CD8-positive, alpha-beta memory T cell (primary cell): ENCODE measurements at regions not wholly inside any gene's neighbourhood (a gene's known extent, or its start where the extent isn't known, plus 50 kb on each side); places are given as distances from the start of the nearest gene placed in this dataset.

Source experiments
- CTCF ChIA-PET: fragments of 350-600 bp; sonication (Branson Sonifier 250); formaldehyde crosslinking; loops from one replicate; lab custom pipeline; 2021; ENCODE audit warnings: antibody characterized with exemption; lab: Charles Lee
- POLR2A ChIA-PET: fragments of 350-600 bp; sonication (Branson Sonifier 250); formaldehyde crosslinking; loops from one replicate; lab custom pipeline; 2021; ENCODE audit warnings: antibody characterized with exemption; lab: Charles Lee
- DNase-seq, 5 donors: peaks; one replicate each; pipeline versions ENCODE4 v3.0.0 to v3.0.0-alpha.2; 2020 to 2022; ENCODE audit warnings: mixed read lengths in 1 of 5
- H3K27ac ChIP-seq: one replicate; pipeline ENCODE4 v1.7.0; 2013; ENCODE audit warnings: low read depth, mild to moderate bottlenecking, low read length, moderate library complexity
- H3K27me3 ChIP-seq: 2 replicates; pipeline ENCODE4 v1.7.0; 2013; ENCODE audit warnings: low read length, mild to moderate bottlenecking; ENCODE audit not compliant: insufficient read depth, poor library complexity, severe bottlenecking
- H3K36me3 ChIP-seq: 2 replicates; pipeline ENCODE4 v1.7.0; 2013; ENCODE audit warnings: mild to moderate bottlenecking, low read length, moderate library complexity; ENCODE audit not compliant: insufficient read depth
- H3K4me1 ChIP-seq: 2 replicates; pipeline ENCODE4 v1.7.0; 2013; ENCODE audit warnings: mild to moderate bottlenecking, low read length, moderate library complexity; ENCODE audit not compliant: insufficient read depth
- H3K4me3 ChIP-seq: 2 replicates; pipeline ENCODE4 v1.7.0; 2013; ENCODE audit warnings: mild to moderate bottlenecking, low read length
- H3K9me3 ChIP-seq: 2 replicates; pipeline ENCODE4 v1.7.0; 2013; ENCODE audit warnings: mild to moderate bottlenecking, low read length
- H3K27ac Mint-ChIP-seq, 8 donors: one replicate each; pipeline ENCODE4 v1.8.0; 2020 to 2021; ENCODE audit warnings: mixed read lengths in 8 of 8, mild to moderate bottlenecking in 6 of 8, inconsistent platforms in 3 of 8, moderate library complexity in 3 of 8
- H3K27me3 Mint-ChIP-seq, 2 donors: one replicate each; pipeline ENCODE4 v1.8.0; 2020 to 2021; ENCODE audit warnings: mixed read lengths in 2 of 2, mild to moderate bottlenecking in 1 of 2, moderate library complexity in 1 of 2
- H3K36me3 Mint-ChIP-seq, 3 donors: one replicate each; pipeline ENCODE4 v1.8.0; 2020 to 2021; ENCODE audit warnings: mixed read lengths in 3 of 3, inconsistent platforms in 1 of 3, mild to moderate bottlenecking in 1 of 3
- H3K4me1 Mint-ChIP-seq, 3 donors: one replicate each; pipeline ENCODE4 v1.8.0; 2020 to 2021; ENCODE audit warnings: mixed read lengths in 3 of 3, inconsistent platforms in 1 of 3, mild to moderate bottlenecking in 1 of 3
- H3K4me3 Mint-ChIP-seq, 7 donors: one replicate each; pipeline ENCODE4 v1.8.0; 2020 to 2021; ENCODE audit warnings: mixed read lengths in 7 of 7, mild to moderate bottlenecking in 6 of 7, moderate library complexity in 4 of 7, inconsistent platforms in 2 of 7
- H3K9me3 Mint-ChIP-seq, 5 donors: one replicate each; pipeline ENCODE4 v1.8.0; 2020 to 2022; ENCODE audit warnings: mixed read lengths in 5 of 5, mild to moderate bottlenecking in 3 of 5, moderate library complexity in 2 of 5, inconsistent platforms in 1 of 5

DNA sequence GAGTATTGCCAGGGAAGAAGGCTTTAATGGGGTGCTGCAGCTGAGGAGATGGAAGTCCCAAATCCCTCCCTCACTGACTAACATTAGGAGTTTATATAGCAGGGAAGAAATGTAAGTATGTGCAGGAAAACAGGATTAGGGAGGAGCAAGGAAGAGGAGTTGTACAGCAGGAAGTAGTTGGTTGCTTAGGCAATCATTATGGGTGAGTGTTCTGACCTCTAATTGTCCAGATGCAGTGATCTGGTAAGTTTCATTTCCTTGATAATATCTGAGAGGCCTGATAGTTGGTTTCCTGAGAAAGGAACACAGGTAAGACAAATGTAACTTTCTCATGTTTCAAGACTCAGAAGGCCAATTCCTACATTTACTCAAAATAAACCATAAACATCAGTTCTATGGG, 331.9 kb upstream of the GULP1 start:
- CTCF ChIA-PET, result no interaction called here
- no peak overlapping the region for H3K4me3 ChIP-seq
- Mint-ChIP-seq H3K9me3 (peaks cover 0 to 6% (median 2%) of the 10 kb centered on the region in 5 donors), H3K4me3 (no peak overlapping the region), H3K36me3 (no peaks in the 10 kb centered on the region), H3K27me3 (no peaks in the 10 kb centered on the region), H3K27ac (no peak overlapping the region), H3K4me1 (no peaks in the 10 kb centered on the region)
- POLR2A ChIA-PET, result no interaction called here
- H3K27me3 ChIP-seq, result no peaks in the 10 kb centered on the region
- H3K27ac ChIP-seq, result no peak overlapping the region
- no peaks in the 10 kb centered on the region for H3K4me1 ChIP-seq
- no peaks in the 10 kb centered on the region for H3K36me3 ChIP-seq
- no peaks in the 10 kb centered on the region for H3K9me3 ChIP-seq
- DNase-seq, result no peak

DNA sequence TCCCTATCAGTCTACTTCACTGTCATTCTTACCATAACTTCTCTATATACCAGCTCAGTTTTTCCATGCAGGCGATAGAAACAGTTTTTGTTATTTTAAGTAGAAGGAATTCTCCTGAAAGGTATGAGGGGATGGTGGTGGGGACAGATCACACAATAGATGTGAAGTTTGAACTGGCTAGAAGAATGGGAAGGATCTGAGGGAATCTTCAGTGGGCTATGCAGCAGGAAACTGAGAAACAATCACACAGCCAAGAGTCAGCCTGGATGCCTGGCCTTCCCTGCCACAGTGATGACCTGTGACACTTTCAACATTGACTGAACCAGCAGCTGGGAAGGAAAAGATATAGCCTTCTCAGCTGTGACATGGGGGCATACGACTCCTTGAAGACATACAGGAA, 329.1 kb upstream of the GULP1 start:
- no peak overlapping the region for H3K4me3 Mint-ChIP-seq
- no peaks in the 10 kb centered on the region for H3K27me3 Mint-ChIP-seq
- no peaks in the 10 kb centered on the region for H3K9me3 ChIP-seq
- no peaks in the 10 kb centered on the region for H3K4me1 ChIP-seq
- CTCF ChIA-PET, result no interaction called here
- no peaks in the 10 kb centered on the region for H3K36me3 Mint-ChIP-seq
- H3K27me3 ChIP-seq, result no peaks in the 10 kb centered on the region
- H3K9me3 Mint-ChIP-seq, result peaks cover 0 to 6% (median 0%) of the 10 kb centered on the region in 5 donors
- H3K36me3 ChIP-seq, result no peaks in the 10 kb centered on the region
- POLR2A ChIA-PET, result no interaction called here
- no peak overlapping the region for H3K27ac ChIP-seq
- no peak overlapping the region for H3K4me3 ChIP-seq
- no peaks in the 10 kb centered on the region for H3K4me1 Mint-ChIP-seq
- no peak overlapping the region for H3K27ac Mint-ChIP-seq
- no peak for DNase-seq

DNA sequence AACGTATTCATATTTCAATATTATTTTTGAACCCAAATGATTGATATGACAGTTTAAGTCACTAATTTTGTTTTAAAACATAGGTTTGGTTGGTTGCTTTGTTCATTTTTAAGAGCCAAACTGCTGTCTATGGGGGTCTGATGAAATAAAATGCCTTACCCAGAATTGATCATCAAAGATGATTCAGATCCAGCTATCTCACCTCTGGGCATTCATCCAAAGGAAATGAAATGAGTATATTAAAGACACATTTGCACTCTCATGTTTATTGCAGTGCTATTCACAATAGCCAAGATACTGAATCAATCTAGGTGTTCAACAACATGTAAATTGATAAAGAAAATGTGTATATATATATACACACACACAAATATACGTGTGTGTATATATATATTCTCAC, 326.9 kb upstream of the GULP1 start:
- Histone ChIP-seq H3K9me3 (no peaks in the 10 kb centered on the region), H3K27ac (no peak overlapping the region), H3K36me3 (no peaks in the 10 kb centered on the region), H3K27me3 (no peaks in the 10 kb centered on the region), H3K4me3 (no peak overlapping the region), H3K4me1 (no peaks in the 10 kb centered on the region)
- ChIA-PET POLR2A (no interaction called here), CTCF (no interaction called here)
- Mint-ChIP-seq H3K27me3 (no peaks in the 10 kb centered on the region), H3K4me1 (no peaks in the 10 kb centered on the region), H3K27ac (no peak overlapping the region), H3K4me3 (no peak overlapping the region), H3K9me3 (peaks cover 0 to 6% (median 0%) of the 10 kb centered on the region in 5 donors), H3K36me3 (no peaks in the 10 kb centered on the region)
- DNase-seq, result no peak

DNA sequence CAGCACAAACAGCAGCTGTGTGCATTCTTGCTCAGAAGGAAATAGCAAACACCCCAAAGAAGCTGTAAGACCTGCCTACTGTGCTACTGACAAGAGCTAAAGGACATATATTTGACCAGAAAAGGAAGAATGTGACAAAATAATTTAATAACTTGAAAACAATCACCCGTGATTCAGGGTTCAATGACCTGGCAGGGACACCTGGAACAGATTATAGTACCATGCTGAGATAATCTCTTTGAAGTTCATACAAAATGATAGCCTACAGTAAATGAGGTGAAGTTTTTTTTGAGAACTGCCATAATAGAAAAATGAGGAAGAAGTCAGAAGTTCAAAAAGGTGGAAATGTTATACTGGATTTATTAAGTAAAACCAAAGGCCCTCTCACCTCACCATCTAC, 324.8 kb upstream of the GULP1 start:
- no peak overlapping the region for H3K4me3 ChIP-seq
- CTCF ChIA-PET, result no interaction called here
- H3K9me3 Mint-ChIP-seq, result peaks cover 0 to 9% (median 2%) of the 10 kb centered on the region in 5 donors
- POLR2A ChIA-PET, result no interaction called here
- H3K27ac Mint-ChIP-seq, result no peak overlapping the region
- no peaks in the 10 kb centered on the region for H3K9me3 ChIP-seq
- H3K27me3 ChIP-seq, result no peaks in the 10 kb centered on the region
- no peaks in the 10 kb centered on the region for H3K36me3 ChIP-seq
- no peaks in the 10 kb centered on the region for H3K36me3 Mint-ChIP-seq
- H3K4me3 Mint-ChIP-seq, result no peak overlapping the region
- H3K27ac ChIP-seq, result no peak overlapping the region
- H3K27me3 Mint-ChIP-seq, result no peaks in the 10 kb centered on the region
- no peak for DNase-seq
- H3K4me1 ChIP-seq, result no peaks in the 10 kb centered on the region
- no peaks in the 10 kb centered on the region for H3K4me1 Mint-ChIP-seq

DNA sequence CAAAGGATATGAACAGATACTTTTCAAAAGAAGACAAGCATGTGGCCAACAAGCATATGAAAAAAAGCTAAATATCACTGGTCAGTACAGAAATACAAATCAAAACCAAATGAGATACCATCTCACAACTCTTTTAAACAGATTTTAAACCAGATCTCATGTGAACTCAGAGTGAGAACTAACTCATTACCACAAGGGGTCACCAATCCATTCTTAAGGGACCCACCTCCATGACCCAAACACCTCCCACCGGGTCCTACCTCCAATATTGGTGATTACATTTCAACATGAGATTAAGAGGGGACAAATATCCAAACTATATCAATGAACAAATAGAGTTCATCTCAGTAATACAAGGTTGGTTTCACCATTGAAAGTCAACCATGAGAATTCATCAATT, 319.8 kb upstream of the GULP1 start:
- Mint-ChIP-seq H3K36me3 (no peaks in the 10 kb centered on the region), H3K27ac (no peak overlapping the region), H3K4me1 (no peaks in the 10 kb centered on the region), H3K4me3 (no peak overlapping the region), H3K27me3 (no peaks in the 10 kb centered on the region), H3K9me3 (peaks cover 0 to 8% (median 2%) of the 10 kb centered on the region in 5 donors)
- CTCF ChIA-PET, result no interaction called here
- H3K4me3 ChIP-seq, result no peak overlapping the region
- no peak for DNase-seq
- H3K4me1 ChIP-seq, result no peaks in the 10 kb centered on the region
- H3K9me3 ChIP-seq, result no peaks in the 10 kb centered on the region
- no peaks in the 10 kb centered on the region for H3K27me3 ChIP-seq
- H3K27ac ChIP-seq, result no peak overlapping the region
- no peaks in the 10 kb centered on the region for H3K36me3 ChIP-seq
- POLR2A ChIA-PET, result no interaction called here

DNA sequence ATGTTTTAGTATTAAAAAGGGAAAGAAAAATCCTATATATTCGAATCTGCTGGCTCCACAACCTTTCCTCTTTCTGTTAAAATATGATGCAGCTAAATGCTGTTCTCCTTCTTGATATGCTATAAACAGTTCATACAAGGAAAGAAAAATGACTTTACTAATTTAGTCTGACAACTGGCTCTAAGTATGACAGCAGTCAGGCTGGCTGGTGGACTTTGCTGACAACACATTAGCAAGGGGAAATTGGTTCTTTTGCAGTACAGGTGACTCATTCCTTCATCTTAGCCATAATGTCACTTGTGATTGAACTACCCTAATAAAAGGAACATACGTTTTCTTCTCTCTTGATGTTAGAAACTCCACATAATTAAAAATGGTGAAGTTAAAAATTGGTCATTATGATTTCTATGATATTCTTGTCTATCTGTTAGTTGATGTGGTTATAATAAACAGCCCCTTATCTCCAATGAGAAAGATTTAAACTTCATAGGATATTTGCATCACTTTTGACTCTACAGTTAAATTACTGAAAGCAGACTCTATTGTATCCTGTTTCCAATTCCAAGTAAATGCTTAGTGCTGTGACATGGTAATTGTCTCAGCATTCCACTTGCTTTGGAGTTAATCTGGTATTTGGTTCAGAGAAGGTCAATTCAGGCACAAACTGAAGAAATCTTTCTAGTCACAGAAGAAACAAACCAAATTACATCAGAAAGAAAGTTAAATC, 315.3 kb upstream of the GULP1 start:
- no peak overlapping the region for H3K4me3 ChIP-seq
- no peaks in the 10 kb centered on the region for H3K36me3 Mint-ChIP-seq
- H3K4me1 ChIP-seq, result no peaks in the 10 kb centered on the region
- DNase-seq, result no peak
- no peak overlapping the region for H3K4me3 Mint-ChIP-seq
- H3K27ac ChIP-seq, result no peak overlapping the region
- CTCF ChIA-PET, result no interaction called here
- POLR2A ChIA-PET, result no interaction called here
- no peaks in the 10 kb centered on the region for H3K27me3 ChIP-seq
- H3K4me1 Mint-ChIP-seq, result no peaks in the 10 kb centered on the region
- H3K27me3 Mint-ChIP-seq, result no peaks in the 10 kb centered on the region
- H3K36me3 ChIP-seq, result no peaks in the 10 kb centered on the region
- no peak overlapping the region for H3K27ac Mint-ChIP-seq
- peaks cover 0 to 3% (median 0%) of the 10 kb centered on the region in 5 donors for H3K9me3 Mint-ChIP-seq
- H3K9me3 ChIP-seq, result no peaks in the 10 kb centered on the region

DNA sequence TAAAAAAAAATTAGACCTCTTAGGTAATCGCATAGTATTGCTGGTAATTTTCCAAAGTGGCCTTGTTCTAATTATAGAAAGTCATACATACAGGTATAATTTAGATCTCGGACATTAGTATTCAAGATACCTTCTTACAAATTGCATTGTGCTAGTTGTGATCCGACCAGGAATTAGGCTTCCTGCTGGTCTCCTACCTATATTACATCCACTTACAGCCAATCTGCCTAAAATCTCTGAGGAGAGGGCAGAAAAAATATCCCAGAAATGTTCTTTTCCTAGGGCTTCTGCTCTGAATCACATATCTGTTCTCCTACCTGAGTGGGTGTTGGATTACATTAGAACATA, 314.7 kb upstream of the GULP1 start:
- H3K9me3 ChIP-seq, result no peaks in the 10 kb centered on the region
- H3K27me3 ChIP-seq, result no peaks in the 10 kb centered on the region
- H3K27me3 Mint-ChIP-seq, result no peaks in the 10 kb centered on the region
- H3K4me1 ChIP-seq, result no peaks in the 10 kb centered on the region
- peaks cover 0 to 3% (median 0%) of the 10 kb centered on the region in 5 donors for H3K9me3 Mint-ChIP-seq
- no peak overlapping the region for H3K27ac Mint-ChIP-seq
- no peaks in the 10 kb centered on the region for H3K4me1 Mint-ChIP-seq
- no peak overlapping the region for H3K27ac ChIP-seq
- H3K4me3 ChIP-seq, result no peak overlapping the region
- H3K4me3 Mint-ChIP-seq, result no peak overlapping the region
- no peak for DNase-seq
- H3K36me3 Mint-ChIP-seq, result no peaks in the 10 kb centered on the region
- CTCF ChIA-PET, result no interaction called here
- POLR2A ChIA-PET, result no interaction called here
- H3K36me3 ChIP-seq, result no peaks in the 10 kb centered on the region

DNA sequence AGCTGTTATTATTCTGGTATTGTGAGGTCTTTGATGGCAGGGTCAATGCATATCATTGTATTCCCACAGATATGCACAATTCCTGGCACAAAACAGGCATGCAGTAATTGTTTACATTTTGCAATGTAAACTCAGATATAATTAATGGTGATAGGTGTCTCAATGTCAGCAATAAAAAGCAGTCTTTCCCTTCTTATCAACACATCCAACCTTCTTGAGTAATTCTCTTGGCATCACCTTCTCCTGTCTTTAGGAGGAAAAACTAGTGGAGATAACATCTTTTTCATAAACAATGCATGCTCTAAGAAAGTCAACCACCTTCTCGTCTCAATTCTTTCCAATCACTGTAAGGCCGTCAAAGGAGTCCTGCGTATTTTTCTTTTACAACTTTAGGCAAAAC, 313.3 kb upstream of the GULP1 start:
- Mint-ChIP-seq H3K27ac (no peak overlapping the region), H3K4me1 (no peaks in the 10 kb centered on the region), H3K4me3 (no peak overlapping the region), H3K9me3 (peaks cover 0 to 2% (median 0%) of the 10 kb centered on the region in 5 donors), H3K36me3 (no peaks in the 10 kb centered on the region), H3K27me3 (no peaks in the 10 kb centered on the region)
- no peak for DNase-seq
- Histone ChIP-seq H3K36me3 (no peaks in the 10 kb centered on the region), H3K4me3 (no peak overlapping the region), H3K4me1 (no peaks in the 10 kb centered on the region), H3K27me3 (no peaks in the 10 kb centered on the region), H3K9me3 (no peaks in the 10 kb centered on the region), H3K27ac (no peak overlapping the region)
- ChIA-PET POLR2A (no interaction called here), CTCF (no interaction called here)
